HG03135 (cell line): ENCODE measurements at regions not wholly inside any gene's neighbourhood (a gene's known extent, or its start where the extent isn't known, plus 50 kb on each side); places are given as distances from the start of the nearest gene placed in this dataset.

ENCODE experiments used
- ATAC-seq: cut with Tn5 transposase; IDR thresholded peaks from one replicate; pipeline ENCODE4 v1.9.1; 2021; ENCODE audit warnings: mild to moderate bottlenecking, moderate library complexity; ENCODE audit not compliant: unreplicated experiment

GRCh38 chr3:178244733-178245709 lies 291.2 kb upstream of the KCNMB2 start:
- ATAC-seq: no peak

GRCh38 chr3:178246004-178246403 lies 290.2 kb upstream of the KCNMB2 start:
- no peak for ATAC-seq

- no peak for ATAC-seq
Observed at GRCh38 chr3:178255315-178255714, 280.9 kb upstream of the KCNMB2 start.

GRCh38 chr3:178257491-178257890 lies 278.7 kb upstream of the KCNMB2 start:
- ATAC-seq: no peak

GRCh38 chr3:178258121-178258520 lies 278.1 kb upstream of the KCNMB2 start:
- ATAC-seq: no peak

GRCh38 chr3:178259703-178260102 lies 276.5 kb upstream of the KCNMB2 start:
- no peak for ATAC-seq

GRCh38 chr3:178260887-178261565 lies 275.2 kb upstream of the KCNMB2 start:
- ATAC-seq: no peak

- ATAC-seq: no peak
Observed at GRCh38 chr3:178263236-178263916, 272.9 kb upstream of the KCNMB2 start.

GRCh38 chr3:178267158-178267844 lies 268.9 kb upstream of the KCNMB2 start:
- ATAC-seq: no peak

GRCh38 chr3:178270838-178271237 lies 265.4 kb upstream of the KCNMB2 start:
- no peak for ATAC-seq

GRCh38 chr3:178271740-178272387 lies 264.4 kb upstream of the KCNMB2 start:
- ATAC-seq: no peak

GRCh38 chr3:178272841-178273240 lies 263.4 kb upstream of the KCNMB2 start:
- ATAC-seq: no peak

- no peak for ATAC-seq
Observed at GRCh38 chr3:178274711-178275110, 261.5 kb upstream of the KCNMB2 start.

GRCh38 chr3:178275311-178275710 lies 260.9 kb upstream of the KCNMB2 start:
- ATAC-seq: no peak

- no peak for ATAC-seq
Observed at GRCh38 chr3:178275793-178276192, 260.4 kb upstream of the KCNMB2 start.

GRCh38 chr3:178277605-178278004 lies 258.6 kb upstream of the KCNMB2 start:
- ATAC-seq: no peak

- no peak for ATAC-seq
Observed at GRCh38 chr3:178283561-178283960, 252.7 kb upstream of the KCNMB2 start.

- no peak for ATAC-seq
Observed at GRCh38 chr3:178284181-178284580, 252.1 kb upstream of the KCNMB2 start.

GRCh38 chr3:178288074-178288473 lies 248.2 kb upstream of the KCNMB2 start:
- ATAC-seq: no peak

GRCh38 chr3:178289544-178290160 lies 246.6 kb upstream of the KCNMB2 start:
- no peak for ATAC-seq
